Keratinocyte (primary cell): ENCODE measurements at regions not wholly inside any gene's neighbourhood (a gene's known extent, or its start where the extent isn't known, plus 50 kb on each side); places are given as distances from the start of the nearest gene placed in this dataset.

ENCODE experiments used
- DNase-seq: peaks from one replicate; pipeline ENCODE4 v3.0.0-alpha.2; 2011; ENCODE audit warnings: low read depth, missing footprints, low spot score
- FAIRE-seq: peaks from 2 replicates; lab custom pipeline; 2011; peaks lifted over from hg19 to GRCh38; lab: Jason Lieb, UNC
- H2AFZ ChIP-seq: 2 replicates; pipeline ENCODE4 v1.6.0; 2012; ENCODE audit warnings: low read length, control low read depth, inconsistent platforms; ENCODE audit not compliant: control insufficient read depth
- H3K27ac ChIP-seq: 2 replicates; pipeline ENCODE4 v1.5.1; 2011; ENCODE audit warnings: low read length; ENCODE audit not compliant: control insufficient read depth, insufficient read depth
- H3K27me3 ChIP-seq: 3 replicates; pipeline ENCODE4 v1.6.0; 2011; ENCODE audit warnings: low read length; ENCODE audit not compliant: control insufficient read depth, insufficient read depth; ENCODE audit errors: extremely low read depth
- H3K36me3 ChIP-seq, 2 experiments: 2 replicates in 1 of 2; 3 replicates in 1 of 2; pipeline ENCODE4 v1.5.1; 2011; ENCODE audit warnings: low read length in 2 of 2, mild to moderate bottlenecking in 1 of 2; ENCODE audit not compliant: control insufficient read depth in 2 of 2, insufficient read depth in 2 of 2; ENCODE audit errors: extremely low read depth in 1 of 2
- H3K4me1 ChIP-seq: 3 replicates; pipeline ENCODE4 v1.5.1; 2011; ENCODE audit warnings: low read length; ENCODE audit not compliant: control insufficient read depth, insufficient read depth; ENCODE audit errors: extremely low read depth
- H3K4me2 ChIP-seq: 3 replicates; pipeline ENCODE4 v1.6.0; 2011; ENCODE audit warnings: low read depth, low read length; ENCODE audit not compliant: control insufficient read depth, insufficient read depth; ENCODE audit errors: extremely low read depth
- H3K4me3 ChIP-seq, 3 experiments: fragments of 200-600 bp in 1 of 3; sonication (generic) in 1 of 3; 2 replicates in 2 of 3; 3 replicates in 1 of 3; pipeline ENCODE4 v1.5.1; 2011 to 2016; ENCODE audit warnings: low read length in 3 of 3, mild to moderate bottlenecking in 3 of 3, control low read depth in 2 of 3, inconsistent platforms in 1 of 3, low read depth in 1 of 3, mixed read lengths in 1 of 3, mixed run types in 1 of 3, moderate library complexity in 1 of 3; ENCODE audit not compliant: control insufficient read depth in 2 of 3, insufficient read depth in 2 of 3; ENCODE audit errors: extremely low read depth in 1 of 3
- H3K79me2 ChIP-seq: 2 replicates; pipeline ENCODE4 v1.6.0; 2012; ENCODE audit warnings: low read length; ENCODE audit not compliant: control insufficient read depth, insufficient read depth
- H3K9ac ChIP-seq: 3 replicates; pipeline ENCODE4 v1.6.0; 2011; ENCODE audit warnings: low read length; ENCODE audit not compliant: control insufficient read depth, insufficient read depth; ENCODE audit errors: extremely low read depth
- H3K9me1 ChIP-seq: 3 replicates; pipeline ENCODE4 v1.6.0; 2011; ENCODE audit warnings: low read length; ENCODE audit not compliant: control insufficient read depth, insufficient read depth; ENCODE audit errors: extremely low read depth
- H3K9me3 ChIP-seq: 2 replicates; pipeline ENCODE4 v1.5.1; 2012; ENCODE audit warnings: low read depth, low read length; ENCODE audit not compliant: control insufficient read depth
- H4K20me1 ChIP-seq: 3 replicates; pipeline ENCODE4 v1.6.0; 2011; ENCODE audit warnings: low read length; ENCODE audit not compliant: control insufficient read depth, insufficient read depth; ENCODE audit errors: extremely low read depth
- CTCF ChIP-seq, 3 experiments: IDR thresholded peaks in 1 of 3; conservative IDR thresholded peaks in 1 of 3; optimal IDR thresholded peaks in 1 of 3; 2 replicates in 2 of 3; 3 replicates in 1 of 3; pipeline versions ENCODE3 to v1.5.1; 2011; ENCODE audit warnings: low read length in 3 of 3, mild to moderate bottlenecking in 3 of 3, moderate library complexity in 2 of 3, control low read depth in 1 of 3, inconsistent platforms in 1 of 3; ENCODE audit not compliant: insufficient read depth in 2 of 3; ENCODE audit errors: extremely low read depth in 1 of 3
- EZH2 ChIP-seq: IDR thresholded peaks from one replicate; pipeline ENCODE4 v1.6.1; 2012; ENCODE audit warnings: inconsistent platforms, mild to moderate bottlenecking, low read length, moderate library complexity
- dilution Hi-C: fragments of 300-500 bp; cut with MboI; formaldehyde crosslinking; loops from one replicate; pipeline ENCODE4 v1.7.0; 2020; ENCODE audit warnings: low sequenced_read_pairs; ENCODE audit not compliant: extremely low pct_ligation_motif_present

DNA sequence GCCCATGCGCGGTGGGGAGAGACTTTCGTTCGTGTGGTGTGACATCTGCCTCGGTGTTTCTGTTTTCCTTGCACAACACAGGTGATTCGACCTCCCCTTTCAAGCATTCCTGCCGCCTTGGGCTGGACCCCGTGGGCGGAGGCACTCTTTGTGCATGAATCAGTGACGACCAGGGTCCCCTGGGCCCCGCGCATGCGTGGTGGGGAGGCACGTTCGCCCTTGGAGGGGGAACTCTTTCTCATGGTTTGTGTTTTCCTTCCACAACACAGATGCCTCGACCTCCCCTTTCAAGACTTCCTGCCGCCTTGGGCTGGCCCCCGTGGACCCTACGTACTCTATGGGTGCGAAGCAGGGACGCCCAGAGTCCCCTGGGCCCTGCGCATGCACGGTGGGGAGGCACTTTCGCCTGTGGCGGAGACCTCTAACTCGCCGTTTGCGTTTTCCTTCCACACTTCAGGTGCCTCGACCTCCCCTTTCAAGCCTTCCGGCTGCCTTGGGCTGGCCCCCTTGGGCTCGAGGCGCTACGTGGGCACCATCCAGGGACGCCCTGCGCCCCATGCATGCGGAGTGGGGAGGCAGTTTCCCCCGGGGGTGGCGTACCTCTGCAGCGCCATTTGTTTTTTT lies 340.9 kb downstream of the ALG10 start:
- H3K9me1 ChIP-seq, result no peaks in the 10 kb centered on the region
- dilution Hi-C loops, result no loop called here
- H3K4me3 ChIP-seq, result no peak overlapping the region
- DNase-seq, result no peak
- H3K27me3 ChIP-seq, result no peaks in the 10 kb centered on the region
- H3K4me2 ChIP-seq, result no peak overlapping the region
- no peaks in the 10 kb centered on the region for H3K79me2 ChIP-seq
- H4K20me1 ChIP-seq, result no peaks in the 10 kb centered on the region
- H3K9ac ChIP-seq, result no peak overlapping the region
- no peak overlapping the region for H2AFZ ChIP-seq
- H3K27ac ChIP-seq, result no peak overlapping the region
- peaks cover 17% of the 10 kb centered on the region for H3K9me3 ChIP-seq
- no peaks in the 10 kb centered on the region for H3K36me3 ChIP-seq
- H3K4me1 ChIP-seq, result no peaks in the 10 kb centered on the region
- FAIRE-seq, result no peak
- TF ChIP-seq CTCF (optimal IDR thresholded peaks at IDR 0.05 in 1 of 3, IDR thresholded peaks at IDR 0.05 in 1 of 3, conservative IDR thresholded peaks at IDR 0.05 in 1 of 3; ENCODE audit: extremely low read depth in 1 of 3, insufficient read depth in 2 of 3, low read length in 3 of 3) (no peak), EZH2 (no peak)

GRCh38 chr12:34368079-34368478 lies 345.8 kb downstream of the ALG10 start:
- no peak for DNase-seq
- H3K4me3 ChIP-seq, result no peak overlapping the region
- H2AFZ ChIP-seq, result no peak overlapping the region
- no peaks in the 10 kb centered on the region for H3K36me3 ChIP-seq
- H3K9me1 ChIP-seq, result no peaks in the 10 kb centered on the region
- H3K27me3 ChIP-seq, result no peaks in the 10 kb centered on the region
- H3K9ac ChIP-seq, result no peak overlapping the region
- dilution Hi-C loops, result no loop called here
- no peak for FAIRE-seq
- H3K4me2 ChIP-seq, result no peak overlapping the region
- no peaks in the 10 kb centered on the region for H4K20me1 ChIP-seq
- no peak overlapping the region for H3K27ac ChIP-seq
- no peaks in the 10 kb centered on the region for H3K4me1 ChIP-seq
- TF ChIP-seq EZH2, result no peak
- no peak for TF ChIP-seq CTCF (optimal IDR thresholded peaks at IDR 0.05 in 1 of 3, IDR thresholded peaks at IDR 0.05 in 1 of 3, conservative IDR thresholded peaks at IDR 0.05 in 1 of 3; ENCODE audit: extremely low read depth in 1 of 3, insufficient read depth in 2 of 3, low read length in 3 of 3)
- H3K9me3 ChIP-seq, result peaks cover 19% of the 10 kb centered on the region
- no peaks in the 10 kb centered on the region for H3K79me2 ChIP-seq
